GM23338 (cell line): ENCODE measurements at regions not wholly inside any gene's neighbourhood (a gene's known extent, or its start where the extent isn't known, plus 50 kb on each side); places are given as distances from the start of the nearest gene placed in this dataset.

Experiments used
- ATAC-seq: fragments of 200-7000 bp; cut with Tn5 transposase; 3 replicates; pipeline ENCODE4 v1.9.1; 2020
- DNase-seq: peaks from one replicate; pipeline ENCODE4 v3.0.0-alpha.2; 2015; ENCODE audit warnings: low spot score
- H2AFZ ChIP-seq: fragments of 200-600 bp; sonication (generic); 2 replicates; pipeline ENCODE4 v1.8.0; 2016; ENCODE audit warnings: antibody characterized with exemption, mild to moderate bottlenecking, moderate library complexity
- H3F3A ChIP-seq: fragments of 200-600 bp; sonication (generic); replicated peaks from 2 replicates; pipeline ENCODE4 v1.8.0; 2017; ENCODE audit warnings: antibody characterized with exemption, mixed run types, low read depth
- H3K27ac ChIP-seq: fragments of 200-600 bp; sonication (generic); 2 replicates; pipeline ENCODE4 v1.6.1; 2016; ENCODE audit warnings: low read depth
- H3K27me3 ChIP-seq: fragments of 200-600 bp; sonication (generic); 2 replicates; pipeline ENCODE4 v1.8.0; 2016; ENCODE audit warnings: mild to moderate bottlenecking, mixed run types, moderate library complexity; ENCODE audit not compliant: insufficient read depth
- H3K36me3 ChIP-seq: fragments of 200-600 bp; sonication (generic); 2 replicates; pipeline ENCODE4 v1.8.0; 2016; ENCODE audit warnings: mild to moderate bottlenecking; ENCODE audit not compliant: insufficient read depth
- H3K4me1 ChIP-seq: fragments of 200-600 bp; sonication (generic); 2 replicates; pipeline ENCODE4 v1.8.0; 2016; ENCODE audit warnings: mild to moderate bottlenecking, moderate library complexity; ENCODE audit not compliant: insufficient read depth
- H3K4me2 ChIP-seq: fragments of 200-600 bp; sonication (generic); 2 replicates; pipeline ENCODE4 v1.7.1; 2017; ENCODE audit warnings: mixed run types
- H3K4me3 ChIP-seq: fragments of 200-600 bp; sonication (generic); 2 replicates; pipeline ENCODE4 v1.6.1; 2016; ENCODE audit warnings: mixed run types
- H3K79me2 ChIP-seq: fragments of 200-600 bp; sonication (generic); replicated peaks from 2 replicates; pipeline ENCODE4 v1.8.0; 2017; ENCODE audit warnings: mild to moderate bottlenecking; ENCODE audit not compliant: insufficient read depth
- H3K9me2 ChIP-seq: fragments of 200-600 bp; sonication (generic); 2 replicates; pipeline ENCODE4 v1.8.0; 2017; ENCODE audit not compliant: insufficient read depth
- H4K20me1 ChIP-seq: fragments of 200-600 bp; sonication (generic); replicated peaks from 2 replicates; pipeline ENCODE4 v1.8.0; 2017; ENCODE audit warnings: mild to moderate bottlenecking; ENCODE audit not compliant: insufficient read depth
- H3K27ac Mint-ChIP-seq: 2 replicates; pipeline ENCODE4 v1.8.0; 2020; ENCODE audit warnings: inconsistent platforms, mild to moderate bottlenecking, moderate library complexity, mixed read lengths
- H3K27me3 Mint-ChIP-seq: 3 replicates; pipeline ENCODE4 v1.8.0; 2022; ENCODE audit warnings: low read depth, mild to moderate bottlenecking, moderate library complexity, mixed read lengths, inconsistent platforms; ENCODE audit not compliant: insufficient read depth, poor library complexity
- H3K36me3 Mint-ChIP-seq: 3 replicates; pipeline ENCODE4 v1.8.0; 2021; ENCODE audit warnings: low read depth, mild to moderate bottlenecking, inconsistent platforms, moderate library complexity, mixed read lengths
- H3K4me1 Mint-ChIP-seq: 3 replicates; pipeline ENCODE4 v1.8.0; 2020; ENCODE audit warnings: mild to moderate bottlenecking, inconsistent platforms, mixed read lengths
- H3K4me3 Mint-ChIP-seq: 3 replicates; pipeline ENCODE4 v1.8.0; 2021; ENCODE audit warnings: moderate library complexity, mild to moderate bottlenecking, inconsistent platforms, mixed read lengths
- H3K9me3 Mint-ChIP-seq: 3 replicates; pipeline ENCODE4 v1.8.0; 2020; ENCODE audit warnings: moderate library complexity, mild to moderate bottlenecking, inconsistent platforms, mixed read lengths
- EZH2 ChIP-seq: fragments of 200-600 bp; sonication (generic); IDR thresholded peaks from one replicate; pipeline ENCODE4 v1.8.0; 2017; ENCODE audit warnings: antibody characterized with exemption, mild to moderate bottlenecking, low read depth; ENCODE audit not compliant: unreplicated experiment
- EZH2phosphoT487 ChIP-seq: fragments of 200-600 bp; sonication (generic); IDR thresholded peaks from one replicate; pipeline ENCODE4 v1.8.1; 2018; ENCODE audit warnings: antibody characterized with exemption; ENCODE audit not compliant: unreplicated experiment
- NANOG ChIP-seq: IDR thresholded peaks from 2 replicates; pipeline ENCODE4 v1.6.1; 2016; ENCODE audit warnings: antibody characterized with exemption, borderline replicate concordance
- POLR2AphosphoS5 ChIP-seq: IDR thresholded peaks from 2 replicates; pipeline ENCODE4 v1.6.1; 2016; ENCODE audit warnings: antibody characterized with exemption, low read depth
- ZNF114 ChIP-seq: fragments of 250-450 bp; sonication (Bioruptor Pico); IDR thresholded peaks from 2 replicates; pipeline ENCODE4 v1.5.0; 2020; ENCODE audit warnings: mild to moderate bottlenecking, moderate library complexity
- ZNF331 ChIP-seq: fragments of 250-450 bp; sonication (Bioruptor Pico); IDR thresholded peaks from 2 replicates; pipeline ENCODE4 v1.5.0; 2020; ENCODE audit warnings: low read depth, mild to moderate bottlenecking, moderate library complexity
- TF ChIP-seq, protein P1 (sequence below), 2 experiments: fragments of 200-600 bp in 1 of 2; sonication (generic) in 1 of 2; conservative IDR thresholded peaks; 2 replicates each; pipeline versions ENCODE4 v1.5.1 to v1.6.1; 2016 to 2017; ENCODE audit warnings: antibody characterized with exemption in 2 of 2, low read depth in 2 of 2, mild to moderate bottlenecking in 2 of 2, moderate library complexity in 1 of 2
- TF ChIP-seq, protein P2 (sequence below): IDR thresholded peaks from 2 replicates; pipeline ENCODE4 v1.6.1; 2016; ENCODE audit warnings: antibody characterized with exemption

DNA sequence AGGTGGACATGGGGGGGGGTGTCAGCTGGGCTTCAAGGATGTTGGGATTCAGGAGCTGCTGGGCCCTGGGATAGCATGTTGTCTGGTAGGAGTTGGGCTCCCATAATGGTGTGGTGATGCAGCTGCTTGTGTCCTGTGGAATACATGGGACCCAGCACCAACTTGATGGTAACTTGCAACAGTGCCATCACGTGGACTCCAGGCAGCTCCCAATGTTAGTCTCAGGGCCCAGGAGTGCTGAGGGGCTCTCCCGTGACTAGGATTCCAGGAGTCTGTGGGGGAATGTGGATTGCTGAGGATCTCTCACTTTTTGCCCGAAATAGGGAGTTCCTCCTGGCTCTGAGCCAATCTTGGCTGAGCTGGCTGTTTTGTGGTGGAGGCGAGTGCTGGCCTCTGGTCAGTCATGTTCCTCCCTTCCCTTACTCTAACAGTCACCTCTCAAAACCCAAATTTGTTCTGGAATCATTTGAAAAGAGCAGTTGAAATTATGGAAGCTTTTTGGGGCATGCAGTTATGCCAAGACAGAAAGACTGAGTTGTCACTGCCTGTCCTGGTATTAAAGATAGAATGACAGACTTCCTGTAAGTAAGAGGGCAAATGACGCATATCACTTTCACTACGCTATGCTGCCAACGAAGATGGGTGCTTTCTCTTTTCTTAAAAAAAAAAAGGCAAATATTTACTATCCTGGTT, 607.1 kb downstream of the ADCYAP1 start:
- no peaks in the 10 kb centered on the region for H3K27me3 ChIP-seq
- Mint-ChIP-seq H3K9me3 (no peaks in the 10 kb centered on the region; the same call in 2 of the 3 replicates), H3K27ac (no peak overlapping the region), H3K36me3 (no peaks in the 10 kb centered on the region), H3K4me1 (peaks cover 7% of the 10 kb centered on the region), H3K27me3 (no peaks in the 10 kb centered on the region), H3K4me3 (no peak overlapping the region)
- no peak overlapping the region for H3K27ac ChIP-seq
- no peak overlapping the region for H3K4me3 ChIP-seq
- ATAC-seq, result no peak
- no peaks in the 10 kb centered on the region for H3K9me2 ChIP-seq
- H3K4me2 ChIP-seq, result no peak overlapping the region
- no peak overlapping the region for H2AFZ ChIP-seq
- H3K4me1 ChIP-seq, result no peaks in the 10 kb centered on the region
- H4K20me1 ChIP-seq, result no peaks in the 10 kb centered on the region
- H3K79me2 ChIP-seq, result no peaks in the 10 kb centered on the region
- no peaks in the 10 kb centered on the region for H3K36me3 ChIP-seq
- DNase-seq, result no peak
- TF ChIP-seq, protein P1, sequence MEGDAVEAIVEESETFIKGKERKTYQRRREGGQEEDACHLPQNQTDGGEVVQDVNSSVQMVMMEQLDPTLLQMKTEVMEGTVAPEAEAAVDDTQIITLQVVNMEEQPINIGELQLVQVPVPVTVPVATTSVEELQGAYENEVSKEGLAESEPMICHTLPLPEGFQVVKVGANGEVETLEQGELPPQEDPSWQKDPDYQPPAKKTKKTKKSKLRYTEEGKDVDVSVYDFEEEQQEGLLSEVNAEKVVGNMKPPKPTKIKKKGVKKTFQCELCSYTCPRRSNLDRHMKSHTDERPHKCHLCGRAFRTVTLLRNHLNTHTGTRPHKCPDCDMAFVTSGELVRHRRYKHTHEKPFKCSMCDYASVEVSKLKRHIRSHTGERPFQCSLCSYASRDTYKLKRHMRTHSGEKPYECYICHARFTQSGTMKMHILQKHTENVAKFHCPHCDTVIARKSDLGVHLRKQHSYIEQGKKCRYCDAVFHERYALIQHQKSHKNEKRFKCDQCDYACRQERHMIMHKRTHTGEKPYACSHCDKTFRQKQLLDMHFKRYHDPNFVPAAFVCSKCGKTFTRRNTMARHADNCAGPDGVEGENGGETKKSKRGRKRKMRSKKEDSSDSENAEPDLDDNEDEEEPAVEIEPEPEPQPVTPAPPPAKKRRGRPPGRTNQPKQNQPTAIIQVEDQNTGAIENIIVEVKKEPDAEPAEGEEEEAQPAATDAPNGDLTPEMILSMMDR (conservative IDR thresholded peaks at IDR 0.05; ENCODE audit: low read depth in 2 of 2), result no peak
- TF ChIP-seq ZNF114 (no peak), NANOG (no peak), ZNF331 (CRISPR knock-in tag) (no peak), POLR2AphosphoS5 (no peak)
- TF ChIP-seq, protein P2, sequence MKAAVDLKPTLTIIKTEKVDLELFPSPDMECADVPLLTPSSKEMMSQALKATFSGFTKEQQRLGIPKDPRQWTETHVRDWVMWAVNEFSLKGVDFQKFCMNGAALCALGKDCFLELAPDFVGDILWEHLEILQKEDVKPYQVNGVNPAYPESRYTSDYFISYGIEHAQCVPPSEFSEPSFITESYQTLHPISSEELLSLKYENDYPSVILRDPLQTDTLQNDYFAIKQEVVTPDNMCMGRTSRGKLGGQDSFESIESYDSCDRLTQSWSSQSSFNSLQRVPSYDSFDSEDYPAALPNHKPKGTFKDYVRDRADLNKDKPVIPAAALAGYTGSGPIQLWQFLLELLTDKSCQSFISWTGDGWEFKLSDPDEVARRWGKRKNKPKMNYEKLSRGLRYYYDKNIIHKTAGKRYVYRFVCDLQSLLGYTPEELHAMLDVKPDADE, result no peak
- H3F3A ChIP-seq, result no peaks in the 10 kb centered on the region

DNA sequence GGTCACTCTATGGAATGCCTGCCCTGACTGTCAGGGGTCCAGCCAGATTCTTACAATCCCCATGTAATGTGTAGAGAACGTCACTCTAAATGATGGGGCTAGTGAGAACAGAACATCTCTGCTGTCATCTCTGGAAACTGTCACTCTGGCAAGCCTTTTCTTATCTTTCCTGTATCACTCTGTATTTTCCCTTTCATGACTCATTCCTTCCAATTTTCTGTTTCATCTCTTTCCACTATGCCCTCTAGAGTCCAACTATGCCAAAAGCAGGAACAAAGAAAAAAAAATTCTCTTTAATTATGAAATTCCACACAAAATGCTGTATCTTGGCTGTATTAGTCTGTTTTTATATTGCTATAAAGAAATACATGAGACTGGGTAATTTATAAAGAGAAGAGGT, 608.8 kb downstream of the ADCYAP1 start:
- Mint-ChIP-seq H3K27ac (no peak overlapping the region), H3K4me3 (no peak overlapping the region), H3K27me3 (no peaks in the 10 kb centered on the region), H3K9me3 (no peaks in the 10 kb centered on the region; the same call in 2 of the 3 replicates), H3K4me1 (peaks cover 7% of the 10 kb centered on the region), H3K36me3 (no peaks in the 10 kb centered on the region)
- no peaks in the 10 kb centered on the region for H3K36me3 ChIP-seq
- H3K27me3 ChIP-seq, result no peaks in the 10 kb centered on the region
- H3K9me2 ChIP-seq, result no peaks in the 10 kb centered on the region
- no peaks in the 10 kb centered on the region for H3K4me1 ChIP-seq
- no peak overlapping the region for H3K4me3 ChIP-seq
- no peak overlapping the region for H3K4me2 ChIP-seq
- H4K20me1 ChIP-seq, result no peaks in the 10 kb centered on the region
- H3K27ac ChIP-seq, result no peak overlapping the region
- no peak for ATAC-seq
- no peaks in the 10 kb centered on the region for H3F3A ChIP-seq
- no peaks in the 10 kb centered on the region for H3K79me2 ChIP-seq
- no peak for DNase-seq
- no peak overlapping the region for H2AFZ ChIP-seq
- TF ChIP-seq, protein P2, result no peak
- TF ChIP-seq ZNF114, result no peak
- TF ChIP-seq EZH2phosphoT487, result no peak
- TF ChIP-seq EZH2, result no peak
- TF ChIP-seq NANOG, result no peak
- TF ChIP-seq, protein P1 (conservative IDR thresholded peaks at IDR 0.05; ENCODE audit: low read depth in 2 of 2), result peak in 1 of 2 experiments; percentile 29; a peak in 3 of 4 replicates
